HEK293 (cell line): ENCODE measurements at regions not wholly inside any gene's neighbourhood (a gene's known extent, or its start where the extent isn't known, plus 50 kb on each side); places are given as distances from the start of the nearest gene placed in this dataset.

ENCODE experiments used
- CTCF ChIA-PET: fragments of 350-600 bp; formaldehyde crosslinking; extraction: SDS; loops from one replicate; lab custom pipeline; 2021; ENCODE audit warnings: antibody characterized with exemption; lab: Yijun Ruan, JAX
- POLR2A ChIA-PET: fragments of 300-600 bp; formaldehyde crosslinking; extraction: SDS; loops from one replicate; lab custom pipeline; 2020; ENCODE audit warnings: antibody characterized with exemption, inconsistent platforms; lab: Yijun Ruan, JAX
- H3K27ac ChIP-seq: fragments of 200-500 bp; sonication (Bioruptor generic); 2 replicates; pipeline ENCODE4 v1.5.1; 2014; ENCODE audit warnings: low read depth, low read length, control low read depth, inconsistent platforms; ENCODE audit errors: extremely low read depth
- H3K36me3 ChIP-seq, 2 experiments: fragments of 200-500 bp in 1 of 2; sonication (Bioruptor generic) in 1 of 2; 1 replicate in 1 of 2; 2 replicates in 1 of 2; pipeline ENCODE4 v1.5.1; 2014 to 2017; ENCODE audit warnings: inconsistent platforms in 2 of 2, low read length in 2 of 2; ENCODE audit not compliant: control insufficient read depth in 2 of 2, insufficient read depth in 1 of 2
- H3K4me1 ChIP-seq: fragments of 200-500 bp; sonication (Bioruptor generic); 2 replicates; pipeline ENCODE4 v1.5.1; 2014; ENCODE audit warnings: mild to moderate bottlenecking, low read length, inconsistent platforms; ENCODE audit not compliant: control insufficient read depth, insufficient read depth
- H3K4me3 ChIP-seq: 2 replicates; pipeline ENCODE4 v1.5.1; 2011; ENCODE audit warnings: low read depth, mild to moderate bottlenecking, control low read depth, low read length, moderate library complexity
- H3K9me3 ChIP-seq: fragments of 200-500 bp; sonication (Bioruptor generic); 2 replicates; pipeline ENCODE4 v1.5.1; 2014; ENCODE audit warnings: low read depth, low read length, inconsistent platforms; ENCODE audit not compliant: control insufficient read depth, insufficient read depth
- ATF2 ChIP-seq: fragments of 450-650 bp; formaldehyde crosslinking; IDR thresholded peaks from 2 replicates; pipeline ENCODE4 v1.5.1; 2016; ENCODE audit warnings: missing biosample characterization, missing genetic modification characterization, low read depth
- EGR2 ChIP-seq: fragments of 450-650 bp; formaldehyde crosslinking; IDR thresholded peaks from 2 replicates; pipeline ENCODE4 v1.5.1; 2016; ENCODE audit warnings: low read depth, missing biosample characterization, missing genetic modification characterization
- GLIS1 ChIP-seq: fragments of 450-650 bp; formaldehyde crosslinking; IDR thresholded peaks from 2 replicates; pipeline ENCODE4 v1.5.1; 2016; ENCODE audit warnings: missing biosample characterization, missing genetic modification characterization
- KLF16 ChIP-seq: fragments of 450-650 bp; formaldehyde crosslinking; IDR thresholded peaks from 2 replicates; pipeline ENCODE4 v1.5.1; 2017; ENCODE audit warnings: missing biosample characterization, missing genetic modification characterization
- KLF17 ChIP-seq: fragments of 450-650 bp; formaldehyde crosslinking; IDR thresholded peaks from 2 replicates; pipeline ENCODE4 v1.5.1; 2016; ENCODE audit warnings: missing biosample characterization, missing genetic modification characterization
- SCRT2 ChIP-seq: fragments of 450-650 bp; formaldehyde crosslinking; IDR thresholded peaks from 2 replicates; pipeline ENCODE4 v1.5.1; 2016; ENCODE audit warnings: missing biosample characterization, missing genetic modification characterization
- TCF7L2 ChIP-seq: IDR thresholded peaks from 2 replicates; pipeline ENCODE4 v1.6.1; 2011; ENCODE audit warnings: low read depth, mild to moderate bottlenecking, inconsistent platforms, low read length, moderate library complexity, borderline replicate concordance
- TRIM28 ChIP-seq: IDR thresholded peaks from 2 replicates; pipeline ENCODE4 v1.6.1; 2011; ENCODE audit warnings: low read length, control low read depth, borderline replicate concordance
- ZFHX2 ChIP-seq: fragments of 450-650 bp; formaldehyde crosslinking; conservative IDR thresholded peaks from 2 replicates; pipeline ENCODE4 v1.5.1; 2016; ENCODE audit warnings: missing biosample characterization, missing genetic modification characterization
- ZFP3 ChIP-seq: fragments of 450-650 bp; formaldehyde crosslinking; IDR thresholded peaks from 2 replicates; pipeline ENCODE4 v1.5.1; 2016; ENCODE audit warnings: low read depth, missing biosample characterization, missing genetic modification characterization
- ZIC2 ChIP-seq: fragments of 450-650 bp; formaldehyde crosslinking; IDR thresholded peaks from 2 replicates; pipeline ENCODE4 v1.5.1; 2016; ENCODE audit warnings: missing biosample characterization, missing genetic modification characterization
- ZNF211 ChIP-seq: fragments of 450-650 bp; formaldehyde crosslinking; IDR thresholded peaks from 2 replicates; pipeline ENCODE4 v1.5.1; 2016; ENCODE audit warnings: low read depth, missing biosample characterization, missing genetic modification characterization
- ZNF664 ChIP-seq: fragments of 450-650 bp; formaldehyde crosslinking; IDR thresholded peaks from 2 replicates; pipeline ENCODE4 v1.5.1; 2016; ENCODE audit warnings: missing biosample characterization, missing genetic modification characterization
- ZNF707 ChIP-seq: fragments of 450-650 bp; formaldehyde crosslinking; IDR thresholded peaks from 2 replicates; pipeline ENCODE4 v1.5.1; 2016; ENCODE audit warnings: missing biosample characterization, missing genetic modification characterization
- TF ChIP-seq, protein P1 (sequence below): fragments of 450-650 bp; formaldehyde crosslinking; IDR thresholded peaks from 2 replicates; pipeline ENCODE4 v1.5.1; 2017; ENCODE audit warnings: missing biosample characterization, missing genetic modification characterization

DNA sequence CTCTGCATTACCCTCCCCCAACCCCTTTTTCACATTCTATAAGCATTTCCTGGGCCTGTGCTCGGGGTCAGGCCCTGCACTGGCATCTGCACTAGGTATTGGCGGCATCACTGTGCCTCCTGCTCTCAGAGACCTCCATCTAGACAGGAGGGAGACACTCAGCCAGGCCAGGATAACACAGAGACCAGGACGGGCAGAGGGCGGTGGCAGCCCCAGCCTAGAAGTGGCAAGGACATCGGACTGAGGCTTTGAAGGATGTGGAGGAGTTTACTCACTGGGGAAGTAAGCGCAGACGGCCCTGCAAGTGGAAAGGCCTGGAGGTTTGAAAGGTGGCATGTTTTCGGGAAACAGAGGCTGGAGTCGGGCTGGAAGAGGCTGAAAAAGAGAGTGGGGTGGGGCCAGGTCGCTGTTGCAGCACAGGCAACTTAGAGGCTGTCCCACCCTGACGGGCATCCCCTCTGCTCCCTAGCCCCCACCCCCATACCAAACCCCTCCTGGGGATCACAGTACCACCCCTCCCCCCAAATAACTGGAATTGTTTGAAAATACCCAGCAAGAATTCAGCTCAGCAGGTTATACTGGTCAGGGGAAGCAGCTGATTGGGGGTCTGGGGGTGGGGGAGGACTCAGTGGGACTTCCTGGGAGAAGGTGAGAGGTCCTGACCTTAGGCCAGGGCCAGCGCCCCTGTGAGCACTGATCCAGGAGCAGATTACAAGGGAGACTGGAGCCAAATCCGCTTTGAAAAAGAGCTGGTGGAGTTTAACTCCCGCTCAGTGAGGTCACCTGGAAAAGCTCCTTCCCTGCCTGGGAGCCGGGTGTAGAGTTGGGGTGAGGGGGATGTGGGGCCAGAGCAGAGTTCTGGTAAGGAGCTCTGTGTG is 121.8 kb upstream of the WNT4 start:
- POLR2A ChIA-PET = interaction anchor here (0.7 kb wide), 1 partner anchor 150 kb away, joined by 5 read pairs; no protein-coding TSS in a partner anchor
- Histone ChIP-seq H3K36me3 (no peaks in the 10 kb centered on the region), H3K4me1 (no peaks in the 10 kb centered on the region), H3K27ac (no peak overlapping the region), H3K4me3 (no peak overlapping the region), H3K9me3 (no peaks in the 10 kb centered on the region)
- TF ChIP-seq TRIM28 (no peak), ZFP3 (tag by site-specific recombination) (peak; percentile 61), SCRT2 (no peak)
- CTCF ChIA-PET = interaction anchor here (0.5 to 0.7 kb wide), 3 partner anchors 38 to 1480 kb away, joined by 3 to 4 read pairs (median 4); no protein-coding TSS in a partner anchor

DNA sequence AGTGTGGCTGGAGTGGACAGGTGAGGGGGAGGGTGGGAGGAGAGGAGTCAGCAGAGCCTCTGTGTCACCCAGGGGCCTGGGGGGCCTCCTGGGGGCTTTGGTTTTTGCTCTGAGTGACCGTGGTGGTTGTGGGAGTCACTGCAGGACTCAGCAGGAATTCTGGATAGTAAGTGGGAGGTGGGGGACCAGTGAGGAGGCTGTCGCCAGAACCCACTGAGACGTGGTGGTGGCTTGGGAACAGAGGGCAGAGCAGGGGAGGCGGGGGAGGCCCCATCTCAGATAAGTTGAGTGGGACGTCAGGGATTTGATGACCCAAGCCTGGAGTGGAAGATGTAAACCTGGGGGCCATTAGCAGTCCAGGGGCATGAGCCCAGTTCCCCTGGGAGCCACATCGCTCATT is 123.2 kb upstream of the WNT4 start:
- H3K27ac ChIP-seq = no peak overlapping the region
- ChIA-PET CTCF (interaction anchor here (0.6 to 2.2 kb wide), 2 partner anchors 10 to 32 kb away, joined by 3 to 9 read pairs; no protein-coding TSS in a partner anchor), POLR2A (no interaction called here)
- H3K9me3 ChIP-seq = no peaks in the 10 kb centered on the region
- H3K4me3 ChIP-seq = no peak overlapping the region
- no peaks in the 10 kb centered on the region for H3K4me1 ChIP-seq
- no peaks in the 10 kb centered on the region for H3K36me3 ChIP-seq
- TF ChIP-seq ZIC2 (tag by site-specific recombination) = peak; percentile 19; the same call in 1 of the 2 replicates
- peak; percentile 91 for TF ChIP-seq EGR2 (tag by site-specific recombination)
- TF ChIP-seq TCF7L2 = no peak
- TF ChIP-seq ZFHX2 (tag by site-specific recombination) = peak; percentile 85
- peak; percentile 50 for TF ChIP-seq GLIS1 (tag by site-specific recombination)
- no peak for TF ChIP-seq KLF17 (tag by site-specific recombination)

GRCh38 chr1:22267413-22268175 is 124.7 kb upstream of the WNT4 start:
- H3K4me3 ChIP-seq = no peak overlapping the region
- H3K27ac ChIP-seq = no peak overlapping the region
- POLR2A ChIA-PET = no interaction called here
- CTCF ChIA-PET = interaction anchor here (0.5 to 2.2 kb wide), 2 partner anchors 8 to 933 kb away, joined by 3 to 9 read pairs; no protein-coding TSS in a partner anchor
- H3K9me3 ChIP-seq = no peaks in the 10 kb centered on the region
- TF ChIP-seq ZNF211 (no peak), ZNF664 (no peak)
- TF ChIP-seq, protein P1, sequence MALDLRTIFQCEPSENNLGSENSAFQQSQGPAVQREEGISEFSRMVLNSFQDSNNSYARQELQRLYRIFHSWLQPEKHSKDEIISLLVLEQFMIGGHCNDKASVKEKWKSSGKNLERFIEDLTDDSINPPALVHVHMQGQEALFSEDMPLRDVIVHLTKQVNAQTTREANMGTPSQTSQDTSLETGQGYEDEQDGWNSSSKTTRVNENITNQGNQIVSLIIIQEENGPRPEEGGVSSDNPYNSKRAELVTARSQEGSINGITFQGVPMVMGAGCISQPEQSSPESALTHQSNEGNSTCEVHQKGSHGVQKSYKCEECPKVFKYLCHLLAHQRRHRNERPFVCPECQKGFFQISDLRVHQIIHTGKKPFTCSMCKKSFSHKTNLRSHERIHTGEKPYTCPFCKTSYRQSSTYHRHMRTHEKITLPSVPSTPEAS (tag by site-specific recombination) = peak; percentile 97
- TF ChIP-seq, all 188 proteins: peak for 1
- H3K4me1 ChIP-seq = no peaks in the 10 kb centered on the region
- H3K36me3 ChIP-seq = no peaks in the 10 kb centered on the region

DNA sequence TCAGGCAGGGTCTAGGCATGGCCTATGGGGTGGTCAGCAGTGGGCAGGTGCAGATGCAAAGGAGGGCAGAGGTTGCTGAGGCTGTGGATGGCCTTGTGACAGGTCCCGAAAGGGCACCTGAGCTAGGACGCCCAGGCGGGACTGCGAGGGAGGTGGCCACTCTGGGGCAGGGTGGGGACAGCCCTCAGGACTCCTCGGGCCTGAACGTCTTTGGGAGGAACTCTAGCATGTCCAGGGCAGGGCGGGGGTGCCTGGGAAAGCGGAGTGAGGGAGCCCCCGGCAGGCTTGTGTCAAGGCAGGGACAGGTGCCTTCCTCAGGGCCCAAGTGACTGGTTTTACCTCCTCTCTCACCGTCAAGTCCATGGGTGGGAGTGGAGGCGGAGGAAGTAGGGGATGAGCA is 125.4 kb upstream of the WNT4 start:
- POLR2A ChIA-PET = no interaction called here

More for the DNA sequence above, 125.4 kb upstream of the WNT4 start:
- Histone ChIP-seq H3K27ac (no peak overlapping the region), H3K9me3 (no peaks in the 10 kb centered on the region), H3K36me3 (no peaks in the 10 kb centered on the region), H3K4me1 (no peaks in the 10 kb centered on the region), H3K4me3 (no peak overlapping the region)
- no peak for TF ChIP-seq ZNF707 (tag by site-specific recombination)
- TF ChIP-seq ATF2 (tag by site-specific recombination) = no peak
- no peak for TF ChIP-seq KLF16 (tag by site-specific recombination)
- TF ChIP-seq TCF7L2 = no peak
- CTCF ChIA-PET = interaction anchor here (0.7 to 0.9 kb wide), 2 partner anchors 9 to 1614 kb away, joined by 3 read pairs; no protein-coding TSS in a partner anchor
